RCC 7860 (cell line): ENCODE measurements at regions not wholly inside any gene's neighbourhood (a gene's known extent, or its start where the extent isn't known, plus 50 kb on each side); places are given as distances from the start of the nearest gene placed in this dataset.
"Not testable (repeated sequence)": the region's sequence is repeated elsewhere in the genome, so short reads cannot be mapped to it uniquely, and the experiment has no call there.

Experiments used
- DNase-seq: peaks from one replicate; pipeline ENCODE4 v3.0.0-alpha.2; 2015; ENCODE audit warnings: low spot score
- FAIRE-seq: peaks from 2 replicates; lab custom pipeline; 2012; peaks lifted over from hg19 to GRCh38; lab: Jason Lieb, UNC

DNA sequence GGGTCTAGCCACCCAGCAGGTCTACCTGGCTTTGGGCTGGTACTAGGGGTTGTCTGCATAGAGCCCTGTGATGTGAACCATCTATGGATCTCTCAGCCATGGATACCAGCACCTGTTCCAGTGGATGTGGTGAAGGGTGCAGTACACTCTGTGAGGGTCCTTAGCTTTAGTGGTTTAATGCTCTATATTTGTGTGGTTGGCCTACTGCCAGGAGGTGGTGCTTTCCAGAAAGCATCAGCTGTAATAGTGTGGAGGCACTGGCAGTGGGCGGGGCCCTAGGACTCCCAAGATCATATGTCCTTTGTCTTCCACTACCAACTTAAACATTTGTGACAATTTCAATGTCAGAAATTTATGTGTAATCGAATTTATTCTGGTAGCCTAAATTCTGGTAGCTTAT lies 1065.1 kb downstream of the RPIA start:
- not testable (repeated sequence) for FAIRE-seq, DNase-seq

- not testable (repeated sequence) for DNase-seq
Observed at GRCh38 chr2:89758332-89759026, 1067.0 kb downstream of the RPIA start.

DNA sequence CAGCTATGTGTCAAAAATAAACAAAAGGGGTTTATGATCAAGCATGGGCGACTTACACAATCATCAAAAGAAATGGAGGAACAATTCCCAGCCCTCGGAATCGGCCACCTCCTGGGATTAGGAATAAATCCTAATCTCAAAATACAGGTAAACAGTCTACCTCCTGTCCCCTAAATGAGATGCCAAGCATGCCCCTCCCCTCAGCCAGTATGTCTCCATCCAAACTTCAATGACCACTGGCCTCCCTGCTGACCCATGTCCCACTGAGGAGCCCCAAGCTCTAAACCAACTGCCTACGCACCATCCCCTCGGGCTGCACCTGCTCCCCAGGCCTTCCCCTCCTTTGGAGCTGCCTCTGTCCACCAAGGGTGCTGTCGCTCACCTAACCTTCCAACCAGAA lies 1069.3 kb downstream of the RPIA start:
- FAIRE-seq, result not testable (repeated sequence)

More at GRCh38 chr2:89758332-89759026, 1067.0 kb downstream of the RPIA start:
- FAIRE-seq, result not testable (repeated sequence)

DNA sequence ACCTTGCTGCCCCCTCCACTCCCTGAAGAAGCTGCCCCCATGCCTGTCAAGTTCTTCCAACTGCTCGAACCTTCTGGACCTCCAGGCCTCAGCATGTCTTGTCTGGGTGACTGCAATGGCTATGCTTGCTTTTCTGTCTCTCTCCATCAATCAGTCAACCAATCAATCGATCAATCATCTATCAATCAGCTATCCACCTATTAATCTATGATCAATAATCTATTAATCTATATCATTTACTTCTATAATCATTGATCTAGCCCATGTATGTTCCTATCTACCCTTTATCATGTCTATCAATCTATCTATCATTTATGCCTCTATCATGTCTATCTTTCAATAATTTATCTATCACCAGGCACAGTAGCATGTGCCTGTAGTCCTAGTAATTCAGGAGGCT lies 1069.7 kb downstream of the RPIA start:
- FAIRE-seq, result not testable (repeated sequence)

More for the DNA sequence above, 1069.3 kb downstream of the RPIA start:
- not testable (repeated sequence) for DNase-seq

GRCh38 chr2:89761863-89762262 lies 1070.4 kb downstream of the RPIA start:
- FAIRE-seq, DNase-seq: not testable (repeated sequence)

More for the DNA sequence above, 1069.7 kb downstream of the RPIA start:
- DNase-seq, result not testable (repeated sequence)

DNA sequence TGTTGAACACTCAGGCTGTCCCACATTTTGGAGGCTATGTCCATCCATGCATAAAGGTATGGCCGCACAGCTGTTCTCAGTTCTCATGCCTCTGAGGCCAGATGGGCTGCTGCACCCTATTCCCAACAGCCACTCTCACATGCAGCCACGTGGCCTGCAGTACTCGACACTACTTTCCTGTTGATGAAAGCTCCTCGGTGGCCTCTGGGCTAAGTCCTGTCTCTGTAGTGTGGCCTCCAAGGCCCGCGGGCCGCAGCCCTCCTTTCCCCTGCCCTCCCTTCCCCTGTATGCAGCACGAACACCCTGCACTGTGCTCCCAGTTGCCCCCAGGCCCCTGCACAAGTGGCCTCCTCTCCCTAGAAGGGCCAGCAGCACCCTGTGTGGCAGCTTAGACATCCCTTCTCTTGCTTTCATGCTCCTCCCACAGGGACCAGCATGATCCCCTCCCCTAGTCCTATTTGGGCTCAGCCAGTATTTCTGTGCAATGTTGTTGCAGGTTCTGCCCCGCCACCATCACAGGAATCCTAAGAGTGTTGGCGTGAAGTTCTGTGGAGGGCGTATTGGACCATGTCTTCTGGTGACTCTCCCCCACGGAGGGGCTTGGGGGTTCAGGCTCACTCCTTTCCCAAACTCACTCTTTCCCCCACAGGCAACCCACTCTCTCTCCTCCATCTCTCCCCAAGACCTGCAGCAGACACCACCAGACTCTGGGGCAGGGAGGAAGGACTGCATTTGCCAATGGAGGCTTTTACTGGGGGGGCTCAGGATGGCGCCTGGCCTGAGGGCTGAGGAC lies 1071.2 kb downstream of the RPIA start:
- FAIRE-seq, DNase-seq: not testable (repeated sequence)

GRCh38 chr2:89763254-89763580 lies 1071.7 kb downstream of the RPIA start:
- FAIRE-seq, result no peak

DNA sequence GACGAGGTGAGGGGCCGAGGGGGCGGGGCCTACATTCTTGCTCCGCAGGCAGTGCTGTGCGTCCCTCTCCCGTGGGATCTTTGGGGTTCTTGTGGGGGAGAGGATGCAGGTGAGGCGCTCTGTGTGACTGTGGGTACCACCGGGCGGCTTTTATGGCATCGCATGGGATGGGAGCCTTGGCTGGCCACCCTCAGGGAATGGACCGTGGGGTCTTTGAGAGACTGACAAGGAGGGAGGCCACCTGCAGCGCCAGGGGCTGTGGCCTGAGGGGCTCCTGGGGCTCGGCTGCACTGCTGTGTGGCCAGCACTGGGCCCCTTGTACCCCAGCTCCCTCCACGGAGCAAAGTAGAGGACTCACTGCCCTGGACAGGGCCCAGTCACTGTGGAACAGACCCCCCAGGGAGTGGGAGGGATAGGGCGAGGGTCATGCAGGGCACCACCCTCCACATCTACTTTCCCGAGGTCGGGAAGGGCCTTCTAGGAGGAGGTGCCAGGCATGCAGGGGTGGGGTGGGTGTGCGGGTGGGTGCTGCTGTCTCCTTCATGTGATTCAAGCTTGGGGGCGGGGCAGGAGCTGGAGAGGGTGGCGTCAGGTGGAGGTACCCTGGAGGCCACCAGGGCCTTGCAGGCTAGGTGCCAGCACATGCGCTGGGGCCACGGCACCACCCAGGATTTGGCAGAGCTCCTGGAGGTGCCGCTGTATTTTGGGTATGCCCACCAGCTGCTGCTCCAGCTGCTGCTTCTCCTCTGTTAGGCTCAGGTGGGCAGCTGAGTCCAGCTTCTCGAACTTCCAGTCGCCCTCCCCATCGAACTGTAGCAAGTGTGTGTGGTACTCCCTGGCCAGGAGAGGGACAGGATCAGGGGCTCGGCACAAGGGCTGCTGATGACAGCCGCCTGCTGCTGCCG lies 1072.4 kb downstream of the RPIA start:
- FAIRE-seq, result no peak
- DNase-seq, result no peak

More at GRCh38 chr2:89763254-89763580, 1071.7 kb downstream of the RPIA start:
- no peak for DNase-seq

DNA sequence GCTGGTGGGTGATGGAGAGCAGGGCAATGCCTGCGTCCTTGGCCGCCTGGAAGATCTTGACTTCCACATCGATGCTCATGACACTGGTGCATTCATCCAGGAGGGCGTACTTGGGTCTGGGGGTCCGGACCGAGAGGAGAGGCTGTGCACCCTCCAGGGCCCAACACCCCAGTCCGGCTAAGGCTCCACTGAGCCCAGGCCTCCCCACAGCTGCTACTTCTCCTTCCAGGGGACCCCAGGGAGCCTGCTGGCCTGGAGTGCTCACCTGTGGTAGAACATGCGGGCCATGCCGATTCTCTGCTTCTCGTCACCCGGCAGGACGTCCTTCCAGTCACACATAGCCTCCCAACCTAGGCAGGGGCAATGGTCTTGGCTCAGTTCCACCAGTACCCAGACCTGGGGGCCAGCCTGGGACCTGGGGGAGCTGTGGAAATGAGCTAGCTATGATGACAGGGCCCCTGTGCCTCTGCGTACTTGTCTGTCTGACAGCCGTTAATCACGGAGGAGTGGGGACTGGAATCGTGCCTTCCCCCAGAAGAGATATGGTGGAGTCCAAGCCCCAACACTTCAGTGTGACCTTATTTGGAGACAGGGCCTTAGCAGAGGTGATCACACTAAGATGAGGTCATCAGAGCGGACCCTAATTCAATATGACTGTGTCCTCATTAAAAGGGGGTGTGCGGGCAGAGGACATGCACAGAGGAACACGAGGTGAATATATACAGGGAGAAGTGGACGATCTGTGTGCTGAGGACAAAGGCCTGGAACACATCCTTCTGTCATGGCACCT lies 1073.3 kb downstream of the RPIA start:
- not testable (repeated sequence) for DNase-seq, FAIRE-seq

- FAIRE-seq, DNase-seq: not testable (repeated sequence)
Observed at GRCh38 chr2:89765361-89765718, 1073.9 kb downstream of the RPIA start.

GRCh38 chr2:89766141-89766990 lies 1074.9 kb downstream of the RPIA start:
- not testable (repeated sequence) for DNase-seq

GRCh38 chr2:89767058-89767457 lies 1075.6 kb downstream of the RPIA start:
- FAIRE-seq, DNase-seq: not testable (repeated sequence)

More at GRCh38 chr2:89766141-89766990, 1074.9 kb downstream of the RPIA start:
- not testable (repeated sequence) for FAIRE-seq

DNA sequence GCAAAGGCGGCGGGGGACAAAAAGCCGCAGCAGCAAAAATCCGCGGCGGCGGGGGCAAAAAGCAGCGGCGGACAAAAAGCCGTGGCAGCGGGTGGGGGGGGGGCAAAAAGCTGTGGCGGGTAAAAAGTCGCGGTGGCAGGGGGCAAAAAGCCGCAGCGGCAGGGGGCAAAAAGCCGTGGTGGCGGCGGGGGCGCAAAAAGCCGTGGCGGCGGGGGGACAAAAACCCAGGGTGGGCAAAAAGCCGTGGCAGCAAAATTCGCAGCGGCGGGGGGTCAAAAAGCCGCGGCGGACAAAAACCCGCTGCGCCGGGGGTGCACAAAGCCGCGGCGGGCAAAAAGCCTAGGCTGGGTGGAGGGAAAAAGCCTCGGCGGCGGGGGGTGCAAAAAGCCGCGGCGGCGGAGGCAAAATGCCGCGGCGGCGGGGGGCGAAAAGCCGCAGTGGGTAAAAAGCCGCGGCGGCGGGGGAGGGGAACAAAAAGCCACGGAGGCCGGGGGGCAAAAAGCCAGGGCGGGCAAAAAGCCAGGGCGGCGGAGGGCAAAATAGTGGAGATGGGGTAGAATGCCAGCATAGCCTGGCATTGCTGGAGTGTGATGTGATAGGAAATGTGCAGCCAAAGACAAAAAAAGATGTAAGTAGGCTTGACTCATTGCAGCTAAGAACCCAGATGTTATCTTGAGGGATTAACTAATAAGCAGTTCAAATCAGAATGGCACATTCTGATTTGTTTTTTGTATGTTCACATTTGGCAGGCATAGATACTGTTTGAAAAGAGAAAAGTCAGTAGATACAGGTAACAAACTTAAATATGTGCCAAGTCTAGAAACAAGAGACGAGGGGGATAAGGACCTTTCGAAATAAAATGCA lies 1076.3 kb downstream of the RPIA start:
- FAIRE-seq (no peak), DNase-seq (no peak)

DNA sequence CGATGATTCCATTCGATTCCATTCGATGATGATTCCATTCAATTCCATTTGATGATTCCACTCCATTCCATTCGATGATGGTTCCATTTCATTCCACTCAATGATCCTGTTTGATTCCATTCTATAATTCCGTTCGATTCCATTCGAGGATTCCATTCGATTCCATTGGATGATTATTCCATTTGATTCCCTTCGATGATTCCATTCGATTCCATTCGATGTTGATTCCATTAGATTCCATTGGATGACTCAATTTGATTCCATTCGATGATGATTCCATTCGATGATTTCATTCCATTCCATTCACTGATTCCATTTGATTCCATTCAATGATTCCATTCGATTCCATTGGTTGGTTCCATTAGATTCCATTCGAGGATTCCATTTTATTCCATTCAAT lies 1084.4 kb downstream of the RPIA start:
- FAIRE-seq (no peak), DNase-seq (no peak)

- DNase-seq, result no peak
- FAIRE-seq, result no peak
Observed at GRCh38 chr2:89780318-89780717, 1088.8 kb downstream of the RPIA start.

GRCh38 chr2:89781962-89782361 lies 1090.5 kb downstream of the RPIA start:
- FAIRE-seq, result no peak
- DNase-seq, result no peak

- FAIRE-seq, result no peak
- DNase-seq, result no peak
Observed at GRCh38 chr2:89784960-89785359, 1093.5 kb downstream of the RPIA start.

- not testable (repeated sequence) for FAIRE-seq
Observed at GRCh38 chr2:89785528-89785927, 1094.1 kb downstream of the RPIA start.

More at GRCh38 chr2:89785528-89785927, 1094.1 kb downstream of the RPIA start:
- not testable (repeated sequence) for DNase-seq
